GM19455 (cell line): ENCODE measurements at regions not wholly inside any gene's neighbourhood (a gene's known extent, or its start where the extent isn't known, plus 50 kb on each side); places are given as distances from the start of the nearest gene placed in this dataset.
"Not testable (repeated sequence)": the region's sequence is repeated elsewhere in the genome, so short reads cannot be mapped to it uniquely, and the experiment has no call there.

ENCODE experiments used
- ATAC-seq: cut with Tn5 transposase; IDR thresholded peaks from one replicate; pipeline ENCODE4 v1.9.1; 2021; ENCODE audit not compliant: unreplicated experiment

GRCh38 chr1:25171013-25171412 is 61.3 kb downstream of the SYF2 start:
- ATAC-seq: not testable (repeated sequence)

- no peak for ATAC-seq
Measured at GRCh38 chr1:25170439-25170838, 61.9 kb downstream of the SYF2 start.

GRCh38 chr1:25169610-25170009 is 62.7 kb downstream of the SYF2 start:
- ATAC-seq: no peak

GRCh38 chr1:25169168-25169567 is 63.1 kb downstream of the SYF2 start:
- no peak for ATAC-seq

GRCh38 chr1:25168193-25169071 is 63.9 kb downstream of the SYF2 start:
- no peak for ATAC-seq

- ATAC-seq: no peak
Measured at GRCh38 chr1:25167269-25168192, 64.8 kb downstream of the SYF2 start.

- ATAC-seq: no peak
Measured at GRCh38 chr1:25166847-25167246, 65.5 kb downstream of the SYF2 start.

- no peak for ATAC-seq
Measured at GRCh38 chr1:25163986-25164385, 68.3 kb downstream of the SYF2 start.

GRCh38 chr1:25161981-25162380 is 70.3 kb downstream of the SYF2 start:
- no peak for ATAC-seq

GRCh38 chr1:25157846-25158245 is 74.5 kb downstream of the SYF2 start:
- ATAC-seq: no peak

- no peak for ATAC-seq
Measured at GRCh38 chr1:25150985-25151495, 81.3 kb downstream of the SYF2 start.

- no peak for ATAC-seq
Measured at GRCh38 chr1:25148673-25149300, 83.5 kb downstream of the SYF2 start.

- ATAC-seq: no peak
Measured at GRCh38 chr1:25146451-25146855, 85.8 kb downstream of the SYF2 start.

- no peak for ATAC-seq
Measured at GRCh38 chr1:25145775-25146393, 86.4 kb downstream of the SYF2 start.

- no peak for ATAC-seq
Measured at GRCh38 chr1:25140073-25140797, 92.1 kb downstream of the SYF2 start.

- ATAC-seq: no peak
Measured at GRCh38 chr1:25137521-25138395, 94.5 kb downstream of the SYF2 start.

GRCh38 chr1:25137106-25137505 is 95.2 kb downstream of the SYF2 start:
- no peak for ATAC-seq

GRCh38 chr1:25135909-25136308 is 96.4 kb downstream of the SYF2 start:
- ATAC-seq: no peak

GRCh38 chr1:25134801-25135461 is 97.4 kb downstream of the SYF2 start:
- no peak for ATAC-seq
